ENCODE measurements at regions not wholly inside any gene's neighbourhood (a gene's known extent, or its start where the extent isn't known, plus 50 kb on each side); places are given as distances from the start of the nearest gene placed in this dataset.
"Not testable (repeated sequence)": the region's sequence is repeated elsewhere in the genome, so short reads cannot be mapped to it uniquely, and the experiment has no call there.

DNA sequence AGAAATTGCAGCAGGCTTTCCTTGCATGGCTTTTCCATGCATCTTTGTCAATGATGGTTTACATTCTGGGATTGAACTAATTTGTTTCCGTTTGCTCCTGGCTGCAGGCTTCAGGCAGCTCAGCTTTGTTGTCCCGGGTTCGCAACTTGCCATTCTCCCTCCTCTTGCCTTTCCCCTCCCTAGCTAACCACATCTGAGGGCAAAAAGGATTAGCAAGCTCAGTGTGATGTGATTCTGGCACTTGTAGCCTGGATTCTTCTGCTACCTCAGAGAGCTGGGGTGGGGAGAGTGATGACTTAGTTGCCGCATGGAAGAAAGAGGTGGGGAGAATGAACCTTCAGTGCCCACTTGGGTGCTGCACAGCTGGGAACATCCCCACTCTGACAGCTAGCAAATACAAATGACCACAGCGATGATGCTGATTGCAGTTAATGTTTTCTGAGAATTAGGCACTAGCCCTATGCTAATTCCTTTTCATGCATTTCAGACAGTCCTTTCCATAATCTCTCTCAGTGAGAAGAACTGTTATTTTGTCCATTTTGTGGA lies 120.2 kb upstream of the SALL1 start:
- DNase-seq: no peak

DNA sequence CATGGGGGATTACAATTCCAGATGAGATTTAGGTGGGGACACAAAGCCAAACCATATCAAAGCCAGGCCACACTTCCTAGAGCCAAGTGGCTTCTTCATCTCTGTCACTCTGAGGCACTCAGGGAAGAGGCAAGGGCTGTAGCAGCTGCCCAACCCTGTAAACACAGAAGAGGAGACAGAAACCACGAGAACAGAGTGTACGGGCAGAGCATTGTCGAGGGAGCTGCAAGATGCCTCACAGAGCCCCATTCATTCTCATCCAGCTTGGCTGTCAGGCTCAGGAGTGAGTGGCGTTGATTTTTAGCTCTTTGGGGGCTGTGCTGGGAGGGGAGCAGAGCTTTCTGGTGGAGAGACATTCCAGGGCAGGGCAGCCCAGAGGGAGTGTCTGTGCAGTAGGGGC lies 117.2 kb upstream of the SALL1 start:
- DNase-seq: no peak

GRCh38 chr16:51267681-51268080 lies 116.6 kb upstream of the SALL1 start:
- DNase-seq: no peak

DNA sequence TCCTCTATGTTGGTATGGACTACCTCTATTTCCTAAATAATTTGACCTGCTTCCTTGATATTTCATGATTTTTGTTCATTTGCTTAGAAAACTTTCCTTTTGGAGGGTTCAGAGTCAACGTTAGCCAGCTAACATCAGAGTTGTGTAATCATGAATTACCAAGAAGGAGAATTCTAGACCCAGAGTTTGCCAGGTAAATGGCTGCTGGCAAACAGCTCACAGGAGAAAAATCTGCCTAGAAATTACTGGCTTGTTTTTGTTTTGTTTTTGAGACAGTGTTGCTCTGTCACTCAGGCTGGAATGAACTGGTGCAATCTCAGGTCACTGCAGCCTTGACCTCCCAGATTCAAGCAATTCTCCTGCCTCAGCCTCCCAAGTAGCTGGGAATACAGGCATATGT lies 111.4 kb upstream of the SALL1 start:
- no peak for DNase-seq

DNA sequence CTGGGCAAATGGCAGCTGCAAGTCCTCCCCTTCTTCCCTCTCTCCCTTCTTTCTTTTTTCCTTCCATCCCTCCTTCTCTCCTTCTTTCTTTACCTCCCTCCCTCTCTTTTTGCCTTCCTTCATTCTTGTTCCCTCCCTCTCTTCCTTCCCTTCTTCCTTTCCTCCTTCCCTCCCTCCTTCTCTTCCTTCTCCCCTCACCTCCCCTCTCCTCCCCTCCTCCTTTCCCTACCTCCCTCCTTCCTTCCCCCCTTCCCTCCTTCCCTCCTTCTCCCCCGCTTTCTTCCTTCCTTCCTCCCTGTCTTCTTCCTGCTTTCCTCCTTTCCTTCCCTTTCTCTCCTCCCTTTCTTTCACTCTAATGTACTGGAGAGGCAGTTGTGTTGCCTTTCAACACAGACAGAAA lies 110.8 kb upstream of the SALL1 start:
- no peak for DNase-seq

DNA sequence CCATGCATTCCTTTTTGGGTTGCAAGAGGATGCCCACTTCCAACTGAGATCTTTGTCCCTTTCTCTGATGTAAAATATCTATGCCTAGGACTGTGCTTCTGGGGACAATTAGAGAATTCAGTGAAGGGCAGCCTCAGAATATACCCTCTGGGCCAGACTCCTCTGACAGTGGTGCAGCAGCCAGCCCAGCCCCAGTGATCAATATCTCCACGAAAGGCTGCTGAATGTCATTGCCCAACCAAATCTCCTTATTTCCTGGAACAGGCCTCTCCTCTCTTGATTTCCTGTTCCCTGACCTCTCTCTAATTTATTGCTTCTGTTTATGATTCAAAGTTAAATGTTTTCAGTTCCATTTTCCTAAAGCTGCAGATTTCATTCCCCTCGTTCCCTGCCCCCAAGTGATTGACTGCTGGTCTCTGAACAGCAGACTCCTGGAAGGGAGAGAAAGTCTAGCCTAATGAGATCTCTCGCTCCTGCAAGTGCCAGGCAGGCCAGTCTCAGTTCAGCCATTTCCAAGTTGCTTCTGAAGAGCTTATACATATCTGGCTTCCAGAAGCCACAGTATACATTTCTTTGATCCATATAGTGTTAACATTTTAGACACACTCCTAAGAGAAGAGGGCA lies 104.4 kb upstream of the SALL1 start:
- DNase-seq: no peak

- DNase-seq: not testable (repeated sequence)
These were observed 103.3 kb upstream of the SALL1 start for GRCh38 chr16:51254390-51254789.

DNA sequence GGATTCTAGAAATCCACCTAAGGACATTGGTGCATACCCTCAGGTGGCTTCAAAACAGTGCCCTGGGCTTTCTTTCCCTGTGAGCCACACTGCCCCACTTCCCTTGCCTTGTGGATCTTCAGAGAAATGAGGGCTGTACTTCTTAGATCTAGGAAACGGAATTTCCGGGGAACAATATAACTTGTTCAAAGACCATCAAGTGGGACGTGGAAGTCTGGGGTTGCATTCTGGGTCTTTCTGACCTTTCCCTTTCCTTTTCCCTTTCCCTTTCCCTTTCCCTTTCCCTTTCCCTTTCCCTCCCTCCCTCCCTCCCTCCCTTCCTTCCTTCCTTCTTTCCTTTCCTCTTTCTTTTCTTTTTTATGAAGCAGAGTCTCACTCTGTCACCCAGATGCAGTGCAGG lies 97.1 kb upstream of the SALL1 start:
- no peak for DNase-seq

- no peak for DNase-seq
These were observed 94.6 kb upstream of the SALL1 start for GRCh38 chr16:51245658-51245995.

GRCh38 chr16:51244887-51245657 lies 94.0 kb upstream of the SALL1 start:
- no peak for DNase-seq

- DNase-seq: no peak
These were observed 92.9 kb upstream of the SALL1 start for GRCh38 chr16:51243936-51244436.

- DNase-seq: no peak
These were observed 91.4 kb upstream of the SALL1 start for GRCh38 chr16:51242296-51242994.

GRCh38 chr16:51239196-51239595 lies 88.1 kb upstream of the SALL1 start:
- DNase-seq: no peak

- no peak for DNase-seq
These were observed 86.8 kb upstream of the SALL1 start for GRCh38 chr16:51237861-51238378.

DNA sequence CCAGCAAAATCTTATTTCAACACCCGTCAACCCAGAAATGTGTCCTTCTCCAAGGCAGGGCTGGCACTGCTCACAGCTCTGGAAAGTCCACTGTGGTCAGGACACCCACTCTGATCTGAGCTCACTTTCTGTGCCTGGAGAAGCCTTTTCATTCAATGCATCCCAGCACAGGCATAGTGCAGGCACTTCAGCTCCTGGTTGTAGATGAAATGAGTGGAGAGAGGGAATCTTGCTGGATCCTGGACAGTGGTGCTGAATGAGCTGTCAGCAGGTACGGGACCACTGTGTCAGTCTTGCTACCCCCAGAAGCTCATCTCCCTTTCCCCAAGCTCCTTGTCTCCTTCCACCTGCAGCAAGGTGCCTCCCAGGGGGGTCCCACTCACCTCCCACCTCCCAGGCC lies 86.1 kb upstream of the SALL1 start:
- DNase-seq: no peak

DNA sequence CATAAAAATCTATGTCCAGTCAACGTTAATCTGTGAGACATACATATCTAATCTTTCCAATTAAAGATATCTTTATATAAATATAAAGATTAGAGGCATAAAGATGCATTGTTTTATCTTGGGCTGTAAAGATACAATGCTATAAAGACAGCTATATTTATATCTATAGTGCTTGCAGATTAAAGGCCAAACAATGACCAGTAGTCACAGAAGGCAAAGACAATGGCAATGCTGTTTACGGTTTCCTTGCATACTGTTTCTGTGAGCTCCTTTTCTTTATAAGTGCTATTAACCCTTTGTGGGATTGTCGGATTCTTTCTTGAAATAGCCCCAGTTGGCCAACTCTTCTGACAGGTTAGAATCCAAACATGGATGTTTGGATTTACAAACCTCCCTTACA lies 85.5 kb upstream of the SALL1 start:
- DNase-seq: no peak

DNA sequence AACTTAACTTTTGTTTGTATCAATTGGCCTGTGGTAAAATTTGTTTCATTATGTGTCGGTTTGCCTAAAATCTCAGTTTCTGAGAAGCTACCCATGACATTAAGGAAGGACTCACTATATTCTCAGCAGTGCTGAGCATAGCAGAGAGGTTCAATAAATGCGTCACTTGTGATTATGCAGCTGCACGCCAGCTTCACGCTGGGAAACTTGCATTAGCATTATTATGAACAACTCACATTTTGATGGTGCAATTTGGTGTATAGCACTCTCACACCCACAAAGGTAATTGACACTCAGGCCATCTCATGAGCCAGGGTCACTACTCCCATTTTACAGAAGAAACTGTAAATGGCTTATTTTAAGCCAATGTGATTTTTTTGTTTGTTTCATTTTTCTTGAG lies 80.6 kb upstream of the SALL1 start:
- DNase-seq: no peak

GRCh38 chr16:51230035-51230434 lies 79.0 kb upstream of the SALL1 start:
- not testable (repeated sequence) for DNase-seq

GRCh38 chr16:51228097-51228659 lies 77.1 kb upstream of the SALL1 start:
- no peak for DNase-seq

GRCh38 chr16:51225878-51226277 lies 74.8 kb upstream of the SALL1 start:
- no peak for DNase-seq

- DNase-seq: no peak
These were observed 73.2 kb upstream of the SALL1 start for GRCh38 chr16:51224317-51224716.

GRCh38 chr16:51222016-51222415 lies 70.9 kb upstream of the SALL1 start:
- DNase-seq: no peak

DNA sequence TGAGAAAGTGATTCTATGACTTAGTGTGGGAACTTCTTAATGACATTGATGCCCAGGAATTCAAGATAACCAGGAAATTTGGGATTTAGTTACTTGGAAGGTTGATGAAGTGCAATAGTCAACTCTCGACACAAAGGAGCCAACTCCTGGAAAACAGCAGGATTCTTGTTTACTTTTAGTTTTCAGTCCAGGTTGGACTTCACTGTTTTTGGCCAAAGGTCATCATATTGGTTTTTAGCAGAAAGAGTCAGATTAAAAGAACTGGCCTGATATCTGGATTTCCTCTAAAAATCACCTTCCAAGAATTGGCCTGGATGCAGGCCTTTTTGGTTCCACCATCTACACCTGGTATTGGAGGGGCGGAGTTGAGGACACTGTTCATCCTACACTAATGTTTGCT lies 60.1 kb upstream of the SALL1 start:
- DNase-seq: no peak

Data from stimulated activated CD4-positive, alpha-beta T cell treated with anti-CD3 and anti-CD28 coated beads, Interleukin-4, amount 100 ng/mL, for 24 hours (primary cell).